ENCODE measurements at regions not wholly inside any gene's neighbourhood (a gene's known extent, or its start where the extent isn't known, plus 50 kb on each side); places are given as distances from the start of the nearest gene placed in this dataset.

- no peak for TF ChIP-seq CTCF (IDR thresholded peaks at IDR 0.05 in 8 of 11, conservative IDR thresholded peaks at IDR 0.05 in 3 of 11)
- TF ChIP-seq POLR2A (IDR thresholded peaks at IDR 0.05), result no peak
- TF ChIP-seq POLR2AphosphoS5 (IDR thresholded peaks at IDR 0.05), result no peak
Measured at GRCh38 chr22:47372111-47372581, 609.7 kb downstream of the TBC1D22A start.

Data from spleen (tissue), 7 donors.